HL-60 (cell line): ENCODE measurements at regions not wholly inside any gene's neighbourhood (a gene's known extent, or its start where the extent isn't known, plus 50 kb on each side); places are given as distances from the start of the nearest gene placed in this dataset.

Experiments
- CTCF ChIP-seq: IDR thresholded peaks from one replicate; pipeline ENCODE4 v1.5.1; 2011; ENCODE audit warnings: low read length, control low read depth, inconsistent platforms; ENCODE audit not compliant: insufficient read depth
- POLR2AphosphoS5 ChIP-seq: IDR thresholded peaks from 2 replicates; pipeline ENCODE4 v1.6.1; 2012; ENCODE audit warnings: low read depth

DNA sequence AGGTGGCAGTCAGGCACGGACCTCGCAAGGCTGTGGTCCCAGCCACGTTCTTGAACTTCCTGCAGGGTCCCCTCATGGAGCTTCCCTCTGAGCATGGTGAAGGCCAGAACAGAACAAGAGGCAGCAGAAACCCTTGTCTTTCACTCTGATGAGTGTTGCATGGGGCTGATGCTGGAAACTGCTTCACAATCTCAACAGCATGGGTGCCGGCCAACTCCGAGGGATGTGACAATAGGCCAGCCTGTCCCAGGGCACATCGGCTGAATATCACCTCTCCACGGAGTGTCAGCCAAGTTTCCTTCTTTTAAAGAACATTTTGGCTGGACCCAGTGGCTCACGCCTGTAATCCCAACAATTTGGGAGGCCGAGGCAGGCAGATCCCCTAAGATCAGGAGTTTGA lies 173.9 kb downstream of the FOXO1 start:
- TF ChIP-seq CTCF (no peak), POLR2AphosphoS5 (no peak)
